Keratinocyte (primary cell): ENCODE measurements at regions not wholly inside any gene's neighbourhood (a gene's known extent, or its start where the extent isn't known, plus 50 kb on each side); places are given as distances from the start of the nearest gene placed in this dataset.

Experiments
- DNase-seq: peaks from one replicate; pipeline ENCODE4 v3.0.0-alpha.2; 2011; ENCODE audit warnings: low read depth, missing footprints, low spot score
- FAIRE-seq: peaks from 2 replicates; lab custom pipeline; 2011; peaks lifted over from hg19 to GRCh38; lab: Jason Lieb, UNC
- H2AFZ ChIP-seq: 2 replicates; pipeline ENCODE4 v1.6.0; 2012; ENCODE audit warnings: low read length, control low read depth, inconsistent platforms; ENCODE audit not compliant: control insufficient read depth
- H3K27ac ChIP-seq: 2 replicates; pipeline ENCODE4 v1.5.1; 2011; ENCODE audit warnings: low read length; ENCODE audit not compliant: control insufficient read depth, insufficient read depth
- H3K27me3 ChIP-seq: 3 replicates; pipeline ENCODE4 v1.6.0; 2011; ENCODE audit warnings: low read length; ENCODE audit not compliant: control insufficient read depth, insufficient read depth; ENCODE audit errors: extremely low read depth
- H3K36me3 ChIP-seq, 2 experiments: 2 replicates in 1 of 2; 3 replicates in 1 of 2; pipeline ENCODE4 v1.5.1; 2011; ENCODE audit warnings: low read length in 2 of 2, mild to moderate bottlenecking in 1 of 2; ENCODE audit not compliant: control insufficient read depth in 2 of 2, insufficient read depth in 2 of 2; ENCODE audit errors: extremely low read depth in 1 of 2
- H3K4me1 ChIP-seq: 3 replicates; pipeline ENCODE4 v1.5.1; 2011; ENCODE audit warnings: low read length; ENCODE audit not compliant: control insufficient read depth, insufficient read depth; ENCODE audit errors: extremely low read depth
- H3K4me2 ChIP-seq: 3 replicates; pipeline ENCODE4 v1.6.0; 2011; ENCODE audit warnings: low read depth, low read length; ENCODE audit not compliant: control insufficient read depth, insufficient read depth; ENCODE audit errors: extremely low read depth
- H3K4me3 ChIP-seq, 3 experiments: fragments of 200-600 bp in 1 of 3; sonication (generic) in 1 of 3; 2 replicates in 2 of 3; 3 replicates in 1 of 3; pipeline ENCODE4 v1.5.1; 2011 to 2016; ENCODE audit warnings: low read length in 3 of 3, mild to moderate bottlenecking in 3 of 3, control low read depth in 2 of 3, inconsistent platforms in 1 of 3, low read depth in 1 of 3, mixed read lengths in 1 of 3, mixed run types in 1 of 3, moderate library complexity in 1 of 3; ENCODE audit not compliant: control insufficient read depth in 2 of 3, insufficient read depth in 2 of 3; ENCODE audit errors: extremely low read depth in 1 of 3
- H3K79me2 ChIP-seq: 2 replicates; pipeline ENCODE4 v1.6.0; 2012; ENCODE audit warnings: low read length; ENCODE audit not compliant: control insufficient read depth, insufficient read depth
- H3K9ac ChIP-seq: 3 replicates; pipeline ENCODE4 v1.6.0; 2011; ENCODE audit warnings: low read length; ENCODE audit not compliant: control insufficient read depth, insufficient read depth; ENCODE audit errors: extremely low read depth
- H3K9me1 ChIP-seq: 3 replicates; pipeline ENCODE4 v1.6.0; 2011; ENCODE audit warnings: low read length; ENCODE audit not compliant: control insufficient read depth, insufficient read depth; ENCODE audit errors: extremely low read depth
- H3K9me3 ChIP-seq: 2 replicates; pipeline ENCODE4 v1.5.1; 2012; ENCODE audit warnings: low read depth, low read length; ENCODE audit not compliant: control insufficient read depth
- H4K20me1 ChIP-seq: 3 replicates; pipeline ENCODE4 v1.6.0; 2011; ENCODE audit warnings: low read length; ENCODE audit not compliant: control insufficient read depth, insufficient read depth; ENCODE audit errors: extremely low read depth
- CTCF ChIP-seq, 3 experiments: IDR thresholded peaks in 1 of 3; conservative IDR thresholded peaks in 1 of 3; optimal IDR thresholded peaks in 1 of 3; 2 replicates in 2 of 3; 3 replicates in 1 of 3; pipeline versions ENCODE3 to v1.5.1; 2011; ENCODE audit warnings: low read length in 3 of 3, mild to moderate bottlenecking in 3 of 3, moderate library complexity in 2 of 3, control low read depth in 1 of 3, inconsistent platforms in 1 of 3; ENCODE audit not compliant: insufficient read depth in 2 of 3; ENCODE audit errors: extremely low read depth in 1 of 3
- EZH2 ChIP-seq: IDR thresholded peaks from one replicate; pipeline ENCODE4 v1.6.1; 2012; ENCODE audit warnings: inconsistent platforms, mild to moderate bottlenecking, low read length, moderate library complexity
- dilution Hi-C: fragments of 300-500 bp; cut with MboI; formaldehyde crosslinking; loops from one replicate; pipeline ENCODE4 v1.7.0; 2020; ENCODE audit warnings: low sequenced_read_pairs; ENCODE audit not compliant: extremely low pct_ligation_motif_present

GRCh38 chr11:8758619-8759169 is 76.1 kb downstream of the RPL27A start:
- no peak for TF ChIP-seq CTCF (optimal IDR thresholded peaks at IDR 0.05 in 1 of 3, IDR thresholded peaks at IDR 0.05 in 1 of 3, conservative IDR thresholded peaks at IDR 0.05 in 1 of 3; ENCODE audit: extremely low read depth in 1 of 3, insufficient read depth in 2 of 3, low read length in 3 of 3)
- TF ChIP-seq EZH2: no peak
- no peak overlapping the region for H2AFZ ChIP-seq
- no peak overlapping the region for H3K9ac ChIP-seq
- no peak overlapping the region for H3K4me2 ChIP-seq
- peaks cover 7% of the 10 kb centered on the region for H4K20me1 ChIP-seq
- DNase-seq (no peak), FAIRE-seq (no peak)
- peaks cover 5% of the 10 kb centered on the region for H3K9me1 ChIP-seq
- H3K36me3 ChIP-seq: peaks cover 0 to 3% of the 10 kb centered on the region in 2 experiments
- no peak overlapping the region for H3K27ac ChIP-seq
- dilution Hi-C loops: no loop called here
- no peaks in the 10 kb centered on the region for H3K9me3 ChIP-seq
- no peaks in the 10 kb centered on the region for H3K27me3 ChIP-seq
- H3K79me2 ChIP-seq: peaks cover 85% of the 10 kb centered on the region
- H3K4me1 ChIP-seq: peaks cover 3% of the 10 kb centered on the region
- no peak overlapping the region for H3K4me3 ChIP-seq

- DNase-seq (no peak), FAIRE-seq (no peak)
- peaks cover 3% of the 10 kb centered on the region for H3K4me1 ChIP-seq
- H3K27me3 ChIP-seq: no peaks in the 10 kb centered on the region
- no peaks in the 10 kb centered on the region for H3K9me3 ChIP-seq
- peaks cover 7% of the 10 kb centered on the region for H4K20me1 ChIP-seq
- dilution Hi-C loops: no loop called here
- H3K9me1 ChIP-seq: peaks cover 5% of the 10 kb centered on the region
- H3K4me2 ChIP-seq: no peak overlapping the region
- H2AFZ ChIP-seq: no peak overlapping the region
- H3K9ac ChIP-seq: no peak overlapping the region
- H3K27ac ChIP-seq: no peak overlapping the region
- peaks cover 0 to 3% of the 10 kb centered on the region in 2 experiments for H3K36me3 ChIP-seq
- H3K79me2 ChIP-seq: peaks cover 81% of the 10 kb centered on the region
- H3K4me3 ChIP-seq: no peak overlapping the region
- TF ChIP-seq EZH2: no peak
Measured at GRCh38 chr11:8759634-8760033, 77.0 kb downstream of the RPL27A start.

GRCh38 chr11:8760896-8761295 is 78.3 kb downstream of the RPL27A start:
- H3K4me3 ChIP-seq: no peak overlapping the region
- peaks cover 0 to 3% of the 10 kb centered on the region in 2 experiments for H3K36me3 ChIP-seq
- H3K79me2 ChIP-seq: peaks cover 72% of the 10 kb centered on the region
- peaks cover 6% of the 10 kb centered on the region for H3K4me1 ChIP-seq
- FAIRE-seq (no peak), DNase-seq (no peak)
- H3K9me3 ChIP-seq: no peaks in the 10 kb centered on the region
- H2AFZ ChIP-seq: no peak overlapping the region
- dilution Hi-C loops: no loop called here
- H3K27me3 ChIP-seq: no peaks in the 10 kb centered on the region
- no peak overlapping the region for H3K4me2 ChIP-seq
- peaks cover 7% of the 10 kb centered on the region for H4K20me1 ChIP-seq
- no peak overlapping the region for H3K27ac ChIP-seq
- no peak overlapping the region for H3K9ac ChIP-seq
- peaks cover 5% of the 10 kb centered on the region for H3K9me1 ChIP-seq
- no peak for TF ChIP-seq EZH2
- no peak for TF ChIP-seq CTCF (optimal IDR thresholded peaks at IDR 0.05 in 1 of 3, IDR thresholded peaks at IDR 0.05 in 1 of 3, conservative IDR thresholded peaks at IDR 0.05 in 1 of 3; ENCODE audit: extremely low read depth in 1 of 3, insufficient read depth in 2 of 3, low read length in 3 of 3)
